ENCODE measurements at regions not wholly inside any gene's neighbourhood (a gene's known extent, or its start where the extent isn't known, plus 50 kb on each side); places are given as distances from the start of the nearest gene placed in this dataset.

GRCh38 chr2:41894563-41895333 is 153.1 kb upstream of the PKDCC start:
- TF ChIP-seq REST (IDR thresholded peaks at IDR 0.05; ENCODE audit: insufficient read depth in 1 of 2, low read depth in 2 of 2, low read length in 2 of 2): no peak
- TF ChIP-seq TAF1 (IDR thresholded peaks at IDR 0.05; ENCODE audit: borderline replicate concordance, insufficient read depth, low read length): no peak
